PFSK-1 (cell line): ENCODE measurements at regions not wholly inside any gene's neighbourhood (a gene's known extent, or its start where the extent isn't known, plus 50 kb on each side); places are given as distances from the start of the nearest gene placed in this dataset.

Experiments used
- FOXP2 ChIP-seq: optimal IDR thresholded peaks from 2 replicates; pipeline ENCODE3; 2011; ENCODE audit warnings: borderline replicate concordance, control low read depth, inconsistent platforms; ENCODE audit not compliant: insufficient read depth; ENCODE audit errors: extremely low read length, extremely low read depth
- POLR2AphosphoS5 ChIP-seq: IDR thresholded peaks from 2 replicates; pipeline ENCODE4 v1.6.1; 2012; ENCODE audit warnings: low read depth, mild to moderate bottlenecking, control low read depth, low read length, moderate library complexity
- REST ChIP-seq, 2 experiments: IDR thresholded peaks; 2 replicates each; pipeline versions ENCODE4 v1.6.1 to v1.8.0; 2011 to 2012; ENCODE audit warnings: low read depth in 2 of 2, low read length in 2 of 2, control low read depth in 1 of 2, inconsistent platforms in 1 of 2, mild to moderate bottlenecking in 1 of 2, moderate library complexity in 1 of 2; ENCODE audit not compliant: insufficient read depth in 1 of 2
- SIN3A ChIP-seq: IDR thresholded peaks from 2 replicates; pipeline ENCODE4 v1.6.1; 2012; ENCODE audit warnings: mild to moderate bottlenecking, low read length, moderate library complexity, borderline replicate concordance; ENCODE audit not compliant: insufficient read depth
- TAF1 ChIP-seq: IDR thresholded peaks from 2 replicates; pipeline ENCODE4 v1.6.1; 2012; ENCODE audit warnings: low read length, control low read depth, borderline replicate concordance; ENCODE audit not compliant: insufficient read depth

DNA sequence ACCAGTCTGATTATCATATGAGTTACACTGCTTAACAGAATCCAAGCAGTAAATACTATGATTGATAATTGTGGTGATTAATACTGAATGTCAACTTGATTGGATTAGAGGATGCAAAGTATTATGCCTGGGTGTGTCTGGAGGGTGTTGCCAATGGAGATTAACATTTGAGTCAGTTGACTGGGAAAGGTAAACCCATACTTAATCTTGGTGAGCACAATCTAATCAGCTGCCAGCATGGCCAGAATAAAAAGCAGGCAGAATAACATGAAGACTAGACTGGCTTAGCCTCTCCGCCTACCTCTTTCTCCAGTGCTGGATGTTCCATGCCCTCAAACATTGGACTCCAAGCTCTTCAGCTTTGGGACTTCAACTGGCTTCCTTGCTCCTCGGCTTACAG is 961.3 kb downstream of the ADGRL3 start:
- TF ChIP-seq SIN3A (no peak), POLR2AphosphoS5 (no peak), TAF1 (no peak), REST (IDR thresholded peaks at IDR 0.05; ENCODE audit: insufficient read depth in 1 of 2, low read depth in 2 of 2, low read length in 2 of 2) (no peak), FOXP2 (no peak)

- no peak for TF ChIP-seq POLR2AphosphoS5
- no peak for TF ChIP-seq FOXP2
- no peak for TF ChIP-seq SIN3A
- no peak for TF ChIP-seq REST (IDR thresholded peaks at IDR 0.05; ENCODE audit: insufficient read depth in 1 of 2, low read depth in 2 of 2, low read length in 2 of 2)
- no peak for TF ChIP-seq TAF1
Measured at GRCh38 chr4:62159876-62160275, 959.8 kb downstream of the ADGRL3 start.

DNA sequence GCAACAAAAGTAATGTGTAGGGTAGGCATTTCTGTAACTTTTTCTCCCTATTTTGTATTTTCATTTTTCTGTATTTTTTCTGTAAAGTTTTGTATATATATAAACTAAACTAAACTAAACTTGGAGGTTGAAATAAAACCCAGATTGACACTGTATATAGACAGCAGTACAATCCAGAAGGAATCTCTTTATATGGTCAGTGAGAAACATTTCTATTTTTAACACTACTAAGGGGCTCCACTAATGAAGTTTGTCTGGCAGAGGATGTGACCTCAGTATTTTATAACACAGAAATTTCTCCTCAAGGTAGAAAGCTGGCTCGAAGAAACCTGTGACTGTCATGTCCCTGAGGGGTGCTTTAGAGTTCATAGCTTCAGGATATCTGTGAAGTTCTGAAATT is 959.2 kb downstream of the ADGRL3 start:
- TF ChIP-seq REST (IDR thresholded peaks at IDR 0.05; ENCODE audit: insufficient read depth in 1 of 2, low read depth in 2 of 2, low read length in 2 of 2) = no peak
- no peak for TF ChIP-seq SIN3A
- TF ChIP-seq TAF1 = no peak
- TF ChIP-seq FOXP2 = no peak
- no peak for TF ChIP-seq POLR2AphosphoS5

GRCh38 chr4:62156205-62156604 is 956.1 kb downstream of the ADGRL3 start:
- TF ChIP-seq REST (IDR thresholded peaks at IDR 0.05; ENCODE audit: insufficient read depth in 1 of 2, low read depth in 2 of 2, low read length in 2 of 2) = no peak
- TF ChIP-seq FOXP2 = no peak
- TF ChIP-seq POLR2AphosphoS5 = no peak
- TF ChIP-seq SIN3A = no peak
- TF ChIP-seq TAF1 = no peak

DNA sequence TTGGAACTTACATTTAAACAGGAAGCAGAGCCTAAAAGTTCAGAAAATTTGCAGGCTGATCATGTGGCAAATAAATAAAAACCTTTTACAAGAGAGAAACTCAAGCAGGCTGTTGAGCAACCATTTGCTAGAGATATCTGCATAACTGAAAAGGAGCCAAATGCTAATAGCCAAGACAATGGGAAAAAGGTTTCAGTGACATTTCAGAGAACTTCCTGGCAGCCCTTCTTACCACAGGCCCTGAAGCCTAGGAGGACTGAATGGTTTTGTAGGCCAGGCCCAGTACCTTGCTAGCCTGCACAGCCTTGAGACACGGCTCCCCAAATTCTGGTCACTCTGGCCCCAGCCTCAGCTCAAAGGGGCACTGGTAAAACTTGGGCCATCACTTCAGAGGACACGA is 945.1 kb downstream of the ADGRL3 start:
- TF ChIP-seq FOXP2 (no peak), TAF1 (no peak), SIN3A (no peak), POLR2AphosphoS5 (no peak), REST (IDR thresholded peaks at IDR 0.05; ENCODE audit: insufficient read depth in 1 of 2, low read depth in 2 of 2, low read length in 2 of 2) (no peak)
